Renal cortex interstitium (tissue), 11 donors: ENCODE measurements at regions not wholly inside any gene's neighbourhood (a gene's known extent, or its start where the extent isn't known, plus 50 kb on each side); places are given as distances from the start of the nearest gene placed in this dataset.

ENCODE experiments used
- DNase-seq, 11 donors: peaks; one replicate each; pipeline ENCODE4 v3.0.0-alpha.2; 2013; ENCODE audit warnings: low read depth in 9 of 11, low spot score in 4 of 11; ENCODE audit errors: extremely low read depth in 1 of 11

GRCh38 chr12:42957561-42958290, 368.2 kb upstream of the PRICKLE1 start:
- no peak for DNase-seq

DNA sequence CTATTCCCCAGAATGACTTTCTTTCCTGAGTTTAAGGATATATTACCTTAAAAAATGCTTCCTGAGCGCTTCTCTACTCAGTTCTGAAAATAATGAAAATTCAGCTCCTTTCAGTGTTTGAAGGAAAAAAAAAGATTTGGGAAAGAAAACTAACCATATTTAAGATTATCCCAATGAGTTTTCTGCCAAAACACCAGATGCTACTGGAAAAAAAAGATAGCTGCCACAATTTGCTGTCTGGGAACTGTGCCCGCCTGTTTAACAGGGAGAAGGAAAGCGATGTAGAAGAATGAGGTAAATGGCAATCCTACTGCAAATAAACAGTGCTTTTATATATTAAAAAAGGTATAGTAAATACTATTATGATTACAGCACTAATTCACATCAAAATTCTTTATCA, 367.6 kb upstream of the PRICKLE1 start:
- no peak for DNase-seq

DNA sequence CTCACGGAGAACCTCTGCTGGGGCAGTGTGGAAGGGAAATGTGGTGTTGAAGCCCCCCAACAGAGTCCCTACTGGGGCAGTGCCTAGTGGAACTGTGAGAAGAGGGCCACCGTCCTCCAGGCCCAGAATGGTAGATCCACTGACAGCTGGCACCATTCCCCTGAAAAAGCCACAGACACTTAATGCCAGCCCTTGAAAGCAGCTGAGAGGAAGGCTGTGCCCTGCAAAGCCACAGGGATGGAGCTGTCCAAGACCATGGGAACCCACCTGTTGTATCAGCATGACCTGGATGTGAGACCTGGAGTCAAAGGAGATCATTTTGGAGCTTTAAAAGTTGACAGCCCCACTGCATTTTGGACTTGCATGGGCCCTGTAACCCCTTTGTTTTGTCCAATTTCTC, 363.5 kb upstream of the PRICKLE1 start:
- DNase-seq: no peak

- no peak for DNase-seq
Measured at GRCh38 chr12:42946871-42947381, 357.4 kb upstream of the PRICKLE1 start.

GRCh38 chr12:42945927-42946326, 356.4 kb upstream of the PRICKLE1 start:
- DNase-seq: no peak

GRCh38 chr12:42944516-42944915, 355.0 kb upstream of the PRICKLE1 start:
- no peak for DNase-seq

DNA sequence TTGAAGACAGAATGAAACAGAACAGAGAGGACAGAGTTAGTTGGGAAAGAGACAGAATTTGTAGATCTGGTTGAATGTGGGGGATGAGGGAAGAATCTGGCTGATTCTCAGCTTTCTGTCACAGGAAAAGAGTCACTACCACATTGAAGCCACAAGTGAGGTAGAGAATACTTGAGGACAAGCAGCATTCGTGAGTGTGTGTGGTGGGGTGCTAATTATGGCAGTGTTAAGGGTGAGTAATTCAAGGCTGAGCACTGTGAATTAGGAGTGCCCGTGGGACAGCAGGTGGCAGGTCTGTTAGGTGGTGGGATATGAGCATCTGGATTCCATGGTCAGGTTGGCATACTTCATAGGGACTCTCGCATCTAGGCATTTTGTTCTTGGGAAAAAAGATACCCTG, 347.4 kb upstream of the PRICKLE1 start:
- no peak for DNase-seq

- DNase-seq: no peak
Measured at GRCh38 chr12:42936260-42936659, 346.7 kb upstream of the PRICKLE1 start.

DNA sequence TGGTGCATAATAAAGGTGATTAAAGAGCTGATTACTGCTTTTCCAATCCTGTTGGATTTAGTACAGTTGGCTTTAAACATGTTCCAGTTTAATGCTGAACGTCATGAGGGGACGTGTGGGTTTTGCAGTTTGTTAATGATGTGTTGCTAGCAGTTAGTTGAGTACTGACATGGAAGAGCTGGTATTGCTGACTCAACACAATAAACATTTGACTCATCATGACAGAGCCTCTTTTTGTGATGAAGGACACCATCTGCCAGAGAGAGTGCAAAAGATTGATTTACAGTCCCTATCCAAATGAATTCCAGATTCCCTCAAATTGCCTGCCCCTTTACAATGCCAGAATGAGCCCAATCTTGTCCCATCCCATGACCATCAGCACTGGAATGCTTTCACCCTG, 346.2 kb upstream of the PRICKLE1 start:
- no peak for DNase-seq

DNA sequence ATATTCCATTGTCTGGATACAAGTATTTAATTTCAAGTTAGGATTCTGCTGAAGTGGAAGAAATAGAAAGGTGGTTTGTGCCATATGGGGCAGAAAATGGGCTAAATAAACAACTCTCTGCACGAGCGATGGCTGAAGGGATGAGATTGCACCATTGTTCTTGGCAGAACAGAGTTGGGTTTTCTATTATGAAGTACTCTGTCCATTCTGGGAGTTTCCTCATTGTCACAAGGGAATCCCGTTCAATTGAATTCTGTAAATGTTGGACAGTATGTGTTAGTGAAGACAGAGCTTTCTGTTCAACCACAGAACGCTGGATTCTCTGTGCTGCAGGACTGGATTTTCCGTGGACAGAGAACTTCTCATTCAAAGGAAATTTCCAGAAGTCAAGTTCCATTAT, 345.5 kb upstream of the PRICKLE1 start:
- DNase-seq: no peak

GRCh38 chr12:42933461-42934081, 344.0 kb upstream of the PRICKLE1 start:
- no peak for DNase-seq

- DNase-seq: no peak
Measured at GRCh38 chr12:42932936-42933335, 343.4 kb upstream of the PRICKLE1 start.

- no peak for DNase-seq
Measured at GRCh38 chr12:42926232-42926631, 336.7 kb upstream of the PRICKLE1 start.

DNA sequence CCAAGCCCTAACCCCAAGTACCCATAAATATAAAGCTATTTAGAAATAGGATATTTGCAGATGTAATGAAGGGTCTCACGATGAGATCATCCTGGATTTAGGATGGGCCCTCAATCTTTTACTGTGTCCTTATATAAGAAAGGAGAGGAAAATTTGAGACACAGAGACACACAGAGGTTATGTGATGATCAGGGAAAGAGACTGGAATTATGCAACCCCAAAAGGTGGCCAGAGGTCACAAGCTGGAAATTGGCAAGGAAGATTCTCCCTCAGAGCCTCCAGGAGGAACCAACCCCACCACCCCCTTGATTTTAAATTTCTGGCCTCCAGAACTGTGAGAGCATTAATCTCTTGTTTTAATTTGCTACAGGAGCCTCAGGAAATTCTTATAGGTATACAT, 334.9 kb upstream of the PRICKLE1 start:
- DNase-seq: no peak

DNA sequence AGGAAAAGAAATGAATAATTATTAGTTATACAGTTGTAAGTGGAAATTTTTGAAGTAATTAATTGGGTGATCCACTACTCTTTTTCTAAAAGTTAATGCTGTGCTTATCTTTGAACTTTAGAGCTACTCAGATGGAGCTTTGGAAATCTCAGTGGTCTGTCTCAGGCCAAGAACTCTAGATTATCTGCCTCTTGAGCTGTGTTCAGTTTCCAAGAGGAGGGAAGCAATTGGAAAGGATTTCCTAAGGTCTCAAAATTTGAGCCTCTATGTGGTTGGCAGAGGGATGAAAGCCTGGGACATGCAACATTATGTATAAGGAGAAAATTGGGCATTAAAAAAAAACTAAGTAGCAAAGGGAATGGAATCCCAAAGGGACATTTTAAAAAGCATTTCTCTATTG, 334.0 kb upstream of the PRICKLE1 start:
- DNase-seq: no peak

GRCh38 chr12:42923156-42923555, 333.6 kb upstream of the PRICKLE1 start:
- no peak for DNase-seq

DNA sequence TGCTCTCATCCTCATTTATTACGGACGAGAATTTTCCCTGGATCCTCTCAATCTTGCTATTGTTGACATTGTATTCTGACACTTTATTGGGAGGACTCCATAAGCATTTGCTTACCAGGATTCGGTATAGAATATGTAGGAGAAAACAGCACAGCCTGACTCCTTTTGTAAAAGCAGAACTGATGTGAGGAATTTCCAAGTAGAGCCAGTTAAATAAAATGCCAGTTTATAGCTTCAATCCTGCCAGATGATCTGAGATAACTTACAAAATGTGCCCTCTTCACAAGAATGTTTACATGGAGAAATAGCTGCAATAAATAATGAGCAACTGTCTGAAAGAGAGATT, 332.9 kb upstream of the PRICKLE1 start:
- peak in 1 of 11 donors; percentile 19 for DNase-seq

- DNase-seq: no peak
Measured at GRCh38 chr12:42921741-42922504, 332.4 kb upstream of the PRICKLE1 start.

DNA sequence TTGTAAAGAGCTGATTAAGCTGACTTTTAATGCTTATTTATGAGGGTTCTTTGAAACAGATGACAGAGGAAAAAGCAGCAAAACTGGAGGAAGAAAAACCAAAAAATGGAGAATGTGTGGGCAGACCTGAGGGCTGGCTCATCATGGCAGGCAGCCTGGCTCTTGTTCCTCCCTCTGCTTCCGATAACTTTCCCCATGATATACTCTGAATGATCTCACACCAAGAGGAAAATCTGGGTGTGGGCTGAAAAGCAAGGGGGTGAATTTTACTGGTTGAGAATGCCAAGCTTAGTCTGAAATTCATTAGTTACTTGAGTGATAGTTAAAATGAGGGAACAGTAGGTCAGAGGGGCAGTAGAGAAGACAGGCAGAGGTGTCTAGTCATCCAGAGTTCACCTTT, 330.1 kb upstream of the PRICKLE1 start:
- DNase-seq: no peak

DNA sequence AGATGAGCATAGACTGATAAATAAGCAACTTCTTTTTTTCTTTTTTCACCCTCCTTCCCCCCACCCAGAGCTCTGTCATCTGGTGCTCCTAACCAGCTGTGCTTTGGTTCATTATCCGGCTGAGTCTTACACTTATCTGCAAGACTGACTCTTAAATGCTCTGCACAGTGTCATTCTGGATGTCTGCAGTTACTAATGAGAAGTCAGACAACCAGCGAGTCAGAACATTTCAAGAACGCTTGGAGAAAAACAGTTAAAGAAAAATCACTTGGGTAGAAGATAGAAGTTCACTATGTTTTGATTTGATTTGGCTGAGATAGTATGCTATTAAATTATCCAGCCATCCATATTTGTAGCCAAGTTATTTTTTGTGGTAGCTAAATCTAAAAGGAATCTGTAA, 328.9 kb upstream of the PRICKLE1 start:
- no peak for DNase-seq
